Natural killer cell (primary cell): ENCODE measurements at regions not wholly inside any gene's neighbourhood (a gene's known extent, or its start where the extent isn't known, plus 50 kb on each side); places are given as distances from the start of the nearest gene placed in this dataset.

Source experiments
- ATAC-seq, 3 donors: fragments of 150-1000 bp in 2 of 3; fragments of 200-7000 bp in 1 of 3; cut with Tn5 transposase; 1 replicate in 1 of 3; 2 replicates in 2 of 3; pipeline ENCODE4 v1.10.0; 2021; ENCODE audit warnings: mild to moderate bottlenecking in 2 of 3, moderate library complexity in 2 of 3
- DNase-seq, 2 donors: peaks; one replicate each; pipeline versions ENCODE4 v3.0.0 to v3.0.0-alpha.2; 2013 to 2021; ENCODE audit warnings: mixed read lengths in 1 of 2
- H3K27ac ChIP-seq: one replicate; pipeline ENCODE4 v1.5.1; 2013; ENCODE audit warnings: mild to moderate bottlenecking, low read length
- H3K27me3 ChIP-seq: one replicate; pipeline ENCODE4 v1.6.1; 2013; ENCODE audit warnings: low read length; ENCODE audit not compliant: control insufficient read depth, insufficient read depth
- H3K36me3 ChIP-seq: one replicate; pipeline ENCODE4 v1.6.1; 2013; ENCODE audit warnings: low read length; ENCODE audit not compliant: control insufficient read depth, insufficient read depth
- H3K4me1 ChIP-seq: one replicate; pipeline ENCODE4 v1.6.1; 2013; ENCODE audit warnings: low read length; ENCODE audit not compliant: control insufficient read depth, insufficient read depth
- H3K4me3 ChIP-seq: one replicate; pipeline ENCODE4 v1.5.1; 2013; ENCODE audit warnings: low read length
- H3K9me3 ChIP-seq: one replicate; pipeline ENCODE4 v1.6.1; 2013; ENCODE audit warnings: low read length; ENCODE audit not compliant: control insufficient read depth, insufficient read depth
- H3K27ac Mint-ChIP-seq, 2 donors: one replicate each; pipeline ENCODE4 v1.8.0; 2022; ENCODE audit warnings: mild to moderate bottlenecking in 2 of 2, mixed read lengths in 2 of 2, moderate library complexity in 1 of 2
- H3K27me3 Mint-ChIP-seq, 2 donors: one replicate each; pipeline ENCODE4 v1.8.0; 2022; ENCODE audit warnings: low read depth in 2 of 2, mixed read lengths in 2 of 2
- H3K36me3 Mint-ChIP-seq: one replicate; pipeline ENCODE4 v1.8.0; 2022; ENCODE audit warnings: mixed read lengths
- H3K4me1 Mint-ChIP-seq, 2 donors: one replicate each; pipeline ENCODE4 v1.8.0; 2022; ENCODE audit warnings: mixed read lengths in 2 of 2
- H3K4me3 Mint-ChIP-seq: one replicate; pipeline ENCODE4 v1.8.0; 2022; ENCODE audit warnings: mild to moderate bottlenecking, moderate library complexity, mixed read lengths
- H3K9me3 Mint-ChIP-seq, 2 donors: one replicate each; pipeline ENCODE4 v1.8.0; 2022; ENCODE audit warnings: mixed read lengths in 2 of 2
- CTCF ChIP-seq: fragments of 200-600 bp; IDR thresholded peaks from one replicate; pipeline ENCODE4 v1.8.0; 2022; ENCODE audit warnings: antibody characterized with exemption
- WGBS: methylation state at CpG from one replicate; pipeline ENCODE4 v1.1.7; 2013; ENCODE audit warnings: missing lambda C conversion rate; ENCODE audit not compliant: insufficient coverage; 5-methylcytosine and 5-hydroxymethylcytosine counted together
- intact Hi-C: fragments of 100-400 bp; cut with micrococcal nuclease; formaldehyde crosslinking; loops from one replicate; pipeline ENCODE4 v1.14.2; 2022

GRCh38 chr1:70490153-70490552 is 79.1 kb downstream of the CTH start:
- Histone ChIP-seq H3K4me1 (no peaks in the 10 kb centered on the region), H3K27me3 (no peaks in the 10 kb centered on the region), H3K36me3 (no peaks in the 10 kb centered on the region), H3K9me3 (no peaks in the 10 kb centered on the region), H3K27ac (no peak overlapping the region), H3K4me3 (no peak overlapping the region)
- no peaks in the 10 kb centered on the region for H3K36me3 Mint-ChIP-seq
- no peaks in the 10 kb centered on the region for H3K9me3 Mint-ChIP-seq
- ATAC-seq = no peak
- no peak overlapping the region for H3K4me3 Mint-ChIP-seq
- H3K27ac Mint-ChIP-seq = no peak overlapping the region
- TF ChIP-seq CTCF = no peak
- no CpG with 5 or more reads among the region's 1 CpG for WGBS
- intact Hi-C loops = no loop called here
- no peak for DNase-seq
- peaks cover 0 to 17% of the 10 kb centered on the region in 2 donors for H3K27me3 Mint-ChIP-seq
- H3K4me1 Mint-ChIP-seq = no peaks in the 10 kb centered on the region

GRCh38 chr1:70495370-70495769 is 84.3 kb downstream of the CTH start:
- H3K4me3 Mint-ChIP-seq = no peak overlapping the region
- DNase-seq (no peak), ATAC-seq (no peak)
- H3K36me3 Mint-ChIP-seq = no peaks in the 10 kb centered on the region
- TF ChIP-seq CTCF = no peak
- H3K9me3 Mint-ChIP-seq = no peaks in the 10 kb centered on the region
- 78% methylated on average over 1 of the region's 2 CpGs for WGBS
- no peaks in the 10 kb centered on the region for H3K4me1 ChIP-seq
- peaks cover 0 to 17% of the 10 kb centered on the region in 2 donors for H3K27me3 Mint-ChIP-seq
- intact Hi-C loops = no loop called here
- H3K27ac ChIP-seq = no peak overlapping the region
- H3K27me3 ChIP-seq = no peaks in the 10 kb centered on the region
- no peaks in the 10 kb centered on the region for H3K36me3 ChIP-seq
- no peaks in the 10 kb centered on the region for H3K4me1 Mint-ChIP-seq
- H3K4me3 ChIP-seq = no peak overlapping the region
- no peaks in the 10 kb centered on the region for H3K9me3 ChIP-seq
- H3K27ac Mint-ChIP-seq = no peak overlapping the region

GRCh38 chr1:70496181-70496580 is 85.1 kb downstream of the CTH start:
- Mint-ChIP-seq H3K27ac (no peak overlapping the region), H3K9me3 (no peaks in the 10 kb centered on the region), H3K4me1 (no peaks in the 10 kb centered on the region), H3K36me3 (no peaks in the 10 kb centered on the region), H3K27me3 (peaks cover 0 to 12% of the 10 kb centered on the region in 2 donors), H3K4me3 (no peak overlapping the region)
- ATAC-seq (no peak), DNase-seq (no peak)
- 77% methylated on average over 1 of the region's 2 CpGs for WGBS
- TF ChIP-seq CTCF = no peak
- intact Hi-C loops = no loop called here
- no peaks in the 10 kb centered on the region for H3K4me1 ChIP-seq
- no peaks in the 10 kb centered on the region for H3K27me3 ChIP-seq
- H3K36me3 ChIP-seq = no peaks in the 10 kb centered on the region
- H3K27ac ChIP-seq = no peak overlapping the region
- no peaks in the 10 kb centered on the region for H3K9me3 ChIP-seq
- H3K4me3 ChIP-seq = no peak overlapping the region

- H3K9me3 ChIP-seq = no peaks in the 10 kb centered on the region
- DNase-seq (no peak), ATAC-seq (no peak)
- no peaks in the 10 kb centered on the region for H3K4me1 ChIP-seq
- no peaks in the 10 kb centered on the region for H3K27me3 ChIP-seq
- TF ChIP-seq CTCF = no peak
- Mint-ChIP-seq H3K27ac (no peak overlapping the region), H3K36me3 (no peaks in the 10 kb centered on the region), H3K27me3 (peaks cover 0 to 4% of the 10 kb centered on the region in 2 donors), H3K9me3 (no peaks in the 10 kb centered on the region), H3K4me1 (no peaks in the 10 kb centered on the region), H3K4me3 (no peak overlapping the region)
- no peaks in the 10 kb centered on the region for H3K36me3 ChIP-seq
- H3K27ac ChIP-seq = no peak overlapping the region
- no peak overlapping the region for H3K4me3 ChIP-seq
- 92% methylated on average over 3 of the region's 3 CpGs for WGBS
- intact Hi-C loops = no loop called here
Measured at GRCh38 chr1:70497152-70497551, 86.1 kb downstream of the CTH start.
